Panc1 (cell line): ENCODE measurements at regions not wholly inside any gene's neighbourhood (a gene's known extent, or its start where the extent isn't known, plus 50 kb on each side); places are given as distances from the start of the nearest gene placed in this dataset.

Source experiments
- ATAC-seq: fragments of 200-7000 bp; cut with Tn5 transposase; 2 replicates; pipeline ENCODE4 v1.9.1; 2020; ENCODE audit warnings: mild to moderate bottlenecking, moderate library complexity
- BruUV-seq: library from RNA; stranded (reverse); fragments of 400-500 nt; replicated peaks from 2 replicates; lab custom pipeline; 2021; lab: Mats Ljungman, UMichigan
- CTCF ChIA-PET: fragments of 300-600 bp; sonication (Branson Sonifier 250); formaldehyde crosslinking; loops from one replicate; lab custom pipeline; 2022; ENCODE audit warnings: antibody characterized with exemption; lab: Charles Lee
- POLR2A ChIA-PET: fragments of 300-600 bp; sonication (Branson Sonifier 250); formaldehyde crosslinking; loops from one replicate; lab custom pipeline; 2022; ENCODE audit warnings: antibody characterized with exemption; lab: Charles Lee
- DNase-seq: peaks from one replicate; pipeline ENCODE4 v3.0.0-alpha.2; 2010; ENCODE audit warnings: low read depth, low spot score
- H3K27ac ChIP-seq: 2 replicates; pipeline ENCODE4 v1.5.1; 2011; ENCODE audit warnings: mild to moderate bottlenecking, low read length, inconsistent platforms
- H3K27me3 ChIP-seq: fragments of 200-500 bp; sonication (Bioruptor generic); 2 replicates; pipeline ENCODE4 v1.6.0; 2014; ENCODE audit warnings: low read length, inconsistent platforms; ENCODE audit not compliant: control insufficient read depth, insufficient read depth
- H3K36me3 ChIP-seq: fragments of 200-500 bp; sonication (Bioruptor generic); 2 replicates; pipeline ENCODE4 v1.5.1; 2014; ENCODE audit warnings: inconsistent platforms, mild to moderate bottlenecking, low read length, moderate library complexity; ENCODE audit not compliant: control insufficient read depth, insufficient read depth
- H3K4me1 ChIP-seq: 2 replicates; pipeline ENCODE4 v1.5.1; 2011; ENCODE audit warnings: inconsistent platforms, mild to moderate bottlenecking, low read length, moderate library complexity; ENCODE audit not compliant: control insufficient read depth, insufficient read depth
- H3K4me3 ChIP-seq, 2 experiments: 2 replicates each; pipeline ENCODE4 v1.5.1; 2011 to 2012; ENCODE audit warnings: low read depth in 2 of 2, low read length in 2 of 2, mild to moderate bottlenecking in 2 of 2, inconsistent platforms in 1 of 2, moderate library complexity in 1 of 2
- H3K9me3 ChIP-seq: fragments of 200-500 bp; sonication (Bioruptor generic); 2 replicates; pipeline ENCODE4 v1.5.1; 2014; ENCODE audit warnings: low read depth, mild to moderate bottlenecking, inconsistent platforms, low read length, moderate library complexity; ENCODE audit not compliant: control insufficient read depth, insufficient read depth
- CTCF ChIP-seq: fragments of 450-650 bp; IDR thresholded peaks from 2 replicates; pipeline ENCODE4 v1.5.1; 2017; ENCODE audit warnings: mild to moderate bottlenecking
- POLR2AphosphoS5 ChIP-seq: IDR thresholded peaks from 2 replicates; pipeline ENCODE4 v1.6.1; 2012; ENCODE audit warnings: mild to moderate bottlenecking, low read depth, low read length, moderate library complexity
- REST ChIP-seq, 2 experiments: IDR thresholded peaks; 2 replicates each; pipeline ENCODE4 v1.6.1; 2011 to 2012; ENCODE audit warnings: low read depth in 2 of 2, control low read depth in 1 of 2, low read length in 1 of 2, mild to moderate bottlenecking in 1 of 2, moderate library complexity in 1 of 2; ENCODE audit not compliant: insufficient read depth in 1 of 2
- SIN3A ChIP-seq: IDR thresholded peaks from 2 replicates; pipeline ENCODE4 v1.6.1; 2012; ENCODE audit warnings: low read depth, mild to moderate bottlenecking, low read length, moderate library complexity, borderline replicate concordance; ENCODE audit not compliant: insufficient read depth
- TCF7L2 ChIP-seq: IDR thresholded peaks from 2 replicates; pipeline ENCODE4 v1.6.1; 2011; ENCODE audit warnings: mild to moderate bottlenecking, low read depth, low read length, inconsistent platforms
- in situ Hi-C: cut with HindIII; loops from 2 replicates; pipeline ENCODE4 v1.10.0; 2016; ENCODE audit warnings: low sequenced_read_pairs, low pct_unique_long_range_greater_than_20kb
- intact Hi-C: fragments of 100-400 bp; cut with micrococcal nuclease; formaldehyde crosslinking; loops from one replicate; pipeline ENCODE4 v1.10.0; 2022; ENCODE audit not compliant: unreplicated experiment

GRCh38 chr1:56430141-56430839, 149.1 kb downstream of the PLPP3 start:
- Histone ChIP-seq H3K4me1 (no peaks in the 10 kb centered on the region), H3K36me3 (no peaks in the 10 kb centered on the region), H3K27me3 (no peaks in the 10 kb centered on the region), H3K27ac (no peak overlapping the region), H3K4me3 (no peak overlapping the region), H3K9me3 (no peaks in the 10 kb centered on the region)
- ChIA-PET POLR2A (no interaction called here), CTCF (no interaction called here)
- intact Hi-C loops, result no loop called here
- no TSS peak for BruUV-seq
- no peak for DNase-seq
- no peak for ATAC-seq
- in situ Hi-C loops, result no loop called here
- TF ChIP-seq REST (IDR thresholded peaks at IDR 0.05; ENCODE audit: insufficient read depth in 1 of 2, low read depth in 2 of 2, low read length in 1 of 2) (no peak), SIN3A (no peak), CTCF (no peak), POLR2AphosphoS5 (no peak), TCF7L2 (no peak)

GRCh38 chr1:56429288-56429687, 150.1 kb downstream of the PLPP3 start:
- Histone ChIP-seq H3K27ac (no peak overlapping the region), H3K4me3 (no peak overlapping the region), H3K4me1 (no peaks in the 10 kb centered on the region), H3K9me3 (no peaks in the 10 kb centered on the region), H3K36me3 (no peaks in the 10 kb centered on the region), H3K27me3 (no peaks in the 10 kb centered on the region)
- BruUV-seq, result no TSS peak
- in situ Hi-C loops (no loop called here), intact Hi-C loops (no loop called here)
- ChIA-PET CTCF (no interaction called here), POLR2A (no interaction called here)
- ATAC-seq (no peak), DNase-seq (no peak)
- TF ChIP-seq TCF7L2, result no peak
- no peak for TF ChIP-seq CTCF
- no peak for TF ChIP-seq POLR2AphosphoS5
- TF ChIP-seq REST (IDR thresholded peaks at IDR 0.05; ENCODE audit: insufficient read depth in 1 of 2, low read depth in 2 of 2, low read length in 1 of 2), result no peak
- no peak for TF ChIP-seq SIN3A
